Parathyroid adenoma (tissue), 2 donors: ENCODE measurements at regions not wholly inside any gene's neighbourhood (a gene's known extent, or its start where the extent isn't known, plus 50 kb on each side); places are given as distances from the start of the nearest gene placed in this dataset.

ENCODE experiments used
- H2AFZ ChIP-seq: fragments of 300-600 bp; sonication (generic); one replicate; pipeline ENCODE4 v1.7.0; 2017; ENCODE audit warnings: antibody characterized with exemption, mild to moderate bottlenecking
- H3K27ac ChIP-seq: fragments of 300-600 bp; sonication (generic); one replicate; pipeline ENCODE4 v1.7.0; 2017
- H3K27me3 ChIP-seq: fragments of 300-600 bp; sonication (generic); one replicate; pipeline ENCODE4 v1.7.0; 2017; ENCODE audit warnings: low read length; ENCODE audit not compliant: control insufficient read depth, insufficient read depth
- H3K36me3 ChIP-seq: fragments of 300-600 bp; sonication (generic); one replicate; pipeline ENCODE4 v1.7.0; 2017; ENCODE audit warnings: low read length; ENCODE audit not compliant: control insufficient read depth, insufficient read depth
- H3K4me1 ChIP-seq: fragments of 300-600 bp; sonication (generic); one replicate; pipeline ENCODE4 v1.7.0; 2017; ENCODE audit warnings: control low read depth
- H3K4me2 ChIP-seq: fragments of 300-600 bp; sonication (generic); one replicate; pipeline ENCODE4 v1.7.0; 2017; ENCODE audit warnings: low read length
- H3K4me3 ChIP-seq: fragments of 300-600 bp; sonication (generic); one replicate; pipeline ENCODE4 v1.7.0; 2017; ENCODE audit warnings: low read depth, low read length
- H3K79me2 ChIP-seq: fragments of 300-600 bp; sonication (generic); one replicate; pipeline ENCODE4 v1.7.0; 2017; ENCODE audit warnings: control low read depth
- H3K9ac ChIP-seq: fragments of 300-600 bp; sonication (generic); one replicate; pipeline ENCODE4 v1.7.0; 2017; ENCODE audit warnings: mild to moderate bottlenecking
- H3K9me3 ChIP-seq: fragments of 300-600 bp; sonication (generic); one replicate; pipeline ENCODE4 v1.7.0; 2017; ENCODE audit warnings: low read length; ENCODE audit not compliant: control insufficient read depth
- CTCF ChIP-seq: fragments of 300-600 bp; sonication (generic); IDR thresholded peaks from one replicate; pipeline ENCODE4 v1.7.0; 2017; ENCODE audit warnings: antibody characterized with exemption, mild to moderate bottlenecking
- donor health status: primary hyperparathyroidism.

GRCh38 chr3:103624271-103624670 is 1189.5 kb downstream of the ZPLD1 start:
- Histone ChIP-seq H3K4me3 (no peak overlapping the region), H3K27me3 (no peaks in the 10 kb centered on the region), H3K9me3 (no peaks in the 10 kb centered on the region), H3K4me1 (no peaks in the 10 kb centered on the region), H3K9ac (no peak overlapping the region), H2AFZ (no peak overlapping the region), H3K27ac (no peak overlapping the region), H3K36me3 (no peaks in the 10 kb centered on the region), H3K4me2 (no peak overlapping the region), H3K79me2 (no peaks in the 10 kb centered on the region)
- TF ChIP-seq CTCF, result no peak

GRCh38 chr3:103629391-103629790 is 1194.6 kb downstream of the ZPLD1 start:
- Histone ChIP-seq H2AFZ (no peak overlapping the region), H3K9ac (no peak overlapping the region), H3K27ac (no peak overlapping the region), H3K4me3 (no peak overlapping the region), H3K4me1 (no peaks in the 10 kb centered on the region), H3K79me2 (no peaks in the 10 kb centered on the region), H3K36me3 (no peaks in the 10 kb centered on the region), H3K9me3 (no peaks in the 10 kb centered on the region), H3K27me3 (no peaks in the 10 kb centered on the region), H3K4me2 (no peak overlapping the region)
- no peak for TF ChIP-seq CTCF

GRCh38 chr3:103644450-103644849 is 1209.6 kb downstream of the ZPLD1 start:
- Histone ChIP-seq H3K27ac (no peak overlapping the region), H3K9ac (no peak overlapping the region), H3K79me2 (no peaks in the 10 kb centered on the region), H3K4me3 (no peak overlapping the region), H3K27me3 (no peaks in the 10 kb centered on the region), H3K9me3 (no peaks in the 10 kb centered on the region), H2AFZ (no peak overlapping the region), H3K4me2 (no peak overlapping the region), H3K4me1 (no peaks in the 10 kb centered on the region), H3K36me3 (no peaks in the 10 kb centered on the region)
- TF ChIP-seq CTCF, result no peak

- Histone ChIP-seq H3K36me3 (no peaks in the 10 kb centered on the region), H3K9ac (no peak overlapping the region), H3K79me2 (no peaks in the 10 kb centered on the region), H3K27ac (no peak overlapping the region), H3K4me3 (no peak overlapping the region), H3K4me1 (no peaks in the 10 kb centered on the region), H3K27me3 (no peaks in the 10 kb centered on the region), H3K9me3 (no peaks in the 10 kb centered on the region), H3K4me2 (no peak overlapping the region), H2AFZ (no peak overlapping the region)
- no peak for TF ChIP-seq CTCF
Observed at GRCh38 chr3:103653996-103654395, 1219.2 kb downstream of the ZPLD1 start.

- no peak overlapping the region for H2AFZ ChIP-seq
- H3K4me3 ChIP-seq, result no peak overlapping the region
- no peaks in the 10 kb centered on the region for H3K4me1 ChIP-seq
- H3K79me2 ChIP-seq, result no peaks in the 10 kb centered on the region
- H3K9ac ChIP-seq, result no peak overlapping the region
- no peak for TF ChIP-seq CTCF
- H3K9me3 ChIP-seq, result no peaks in the 10 kb centered on the region
- H3K36me3 ChIP-seq, result no peaks in the 10 kb centered on the region
- no peaks in the 10 kb centered on the region for H3K27me3 ChIP-seq
- no peak overlapping the region for H3K4me2 ChIP-seq
- H3K27ac ChIP-seq, result no peak overlapping the region
Observed at GRCh38 chr3:103657756-103658155, 1222.9 kb downstream of the ZPLD1 start.
